Endothelial cell of umbilical vein (primary cell): ENCODE measurements at regions not wholly inside any gene's neighbourhood (a gene's known extent, or its start where the extent isn't known, plus 50 kb on each side); places are given as distances from the start of the nearest gene placed in this dataset.

Experiments used
- BruUV-seq: library from RNA; stranded (reverse); fragments of 400-500 nt; replicated peaks from 2 replicates; lab custom pipeline; 2021; lab: Mats Ljungman, UMichigan
- CTCF ChIA-PET: fragments of 300-600, 350-600 bp; sonication (Branson Sonifier 250); formaldehyde crosslinking; loops from one replicate; lab custom pipeline; 2021; ENCODE audit warnings: antibody characterized with exemption, inconsistent platforms; lab: Charles Lee
- POLR2A ChIA-PET: fragments of 300-600, 350-600 bp; sonication (Branson Sonifier 250); formaldehyde crosslinking; loops from one replicate; lab custom pipeline; 2021; ENCODE audit warnings: antibody characterized with exemption, inconsistent platforms; lab: Charles Lee
- DNase-seq: peaks from one replicate; pipeline ENCODE4 v3.0.0-alpha.2; 2011; ENCODE audit warnings: low read depth, low spot score
- FAIRE-seq: peaks from 2 replicates; lab custom pipeline; 2011; peaks lifted over from hg19 to GRCh38; lab: Jason Lieb, UNC
- H2AFZ ChIP-seq: 2 replicates; pipeline ENCODE4 v1.6.0; 2012; ENCODE audit warnings: low read depth, low read length, control low read depth, inconsistent platforms
- H3K27ac ChIP-seq: 2 replicates; pipeline ENCODE4 v1.5.1; 2011; ENCODE audit warnings: low read depth, mild to moderate bottlenecking, control low read depth, low read length, moderate library complexity; ENCODE audit not compliant: insufficient read depth
- H3K27me3 ChIP-seq, 2 experiments: 2 replicates each; pipeline versions ENCODE4 v1.6.0 to v1.6.1; 2011; ENCODE audit warnings: low read length in 2 of 2, mixed read lengths in 1 of 2; ENCODE audit not compliant: control insufficient read depth in 2 of 2, insufficient read depth in 2 of 2
- H3K36me3 ChIP-seq, 2 experiments: 2 replicates in 1 of 2; 3 replicates in 1 of 2; pipeline ENCODE4 v1.5.1; 2011; ENCODE audit warnings: low read length in 2 of 2, mild to moderate bottlenecking in 1 of 2, moderate library complexity in 1 of 2; ENCODE audit not compliant: control insufficient read depth in 2 of 2, insufficient read depth in 2 of 2; ENCODE audit errors: extremely low read depth in 1 of 2
- H3K4me1 ChIP-seq: 3 replicates; pipeline ENCODE4 v1.5.1; 2011; ENCODE audit warnings: mild to moderate bottlenecking, low read length; ENCODE audit not compliant: control insufficient read depth, insufficient read depth; ENCODE audit errors: extremely low read depth
- H3K4me2 ChIP-seq: 2 replicates; pipeline ENCODE4 v1.6.1; 2011; ENCODE audit warnings: low read length, control low read depth, mixed read lengths; ENCODE audit not compliant: insufficient read depth
- H3K4me3 ChIP-seq, 3 experiments: fragments of 200-600 bp in 1 of 3; sonication (generic), shearing (Covaris generic) in 1 of 3; replicated peaks in 1 of 3; 2 replicates each; pipeline ENCODE4 v1.5.1; 2011 to 2016; ENCODE audit warnings: control low read depth in 3 of 3, low read length in 3 of 3, mild to moderate bottlenecking in 2 of 3, inconsistent platforms in 1 of 3, low read depth in 1 of 3, moderate library complexity in 1 of 3; ENCODE audit not compliant: insufficient read depth in 1 of 3
- H3K79me2 ChIP-seq: 2 replicates; pipeline ENCODE4 v1.6.0; 2012; ENCODE audit warnings: low read length, inconsistent platforms; ENCODE audit not compliant: control insufficient read depth, insufficient read depth
- H3K9ac ChIP-seq: replicated peaks from 2 replicates; pipeline ENCODE3; 2011; ENCODE audit warnings: low read length, control low read depth; ENCODE audit not compliant: insufficient read depth; ENCODE audit errors: extremely low read depth
- H3K9me1 ChIP-seq: replicated peaks from 3 replicates; pipeline ENCODE4 v1.6.0; 2011; ENCODE audit warnings: mild to moderate bottlenecking, low read length; ENCODE audit not compliant: control insufficient read depth, insufficient read depth; ENCODE audit errors: extremely low read depth
- H3K9me3 ChIP-seq: replicated peaks from 2 replicates; pipeline ENCODE4 v1.5.1; 2012; ENCODE audit warnings: low read length, inconsistent platforms; ENCODE audit not compliant: control insufficient read depth, insufficient read depth
- H4K20me1 ChIP-seq: replicated peaks from 2 replicates; pipeline ENCODE3; 2011; ENCODE audit warnings: mild to moderate bottlenecking, low read length; ENCODE audit not compliant: control insufficient read depth, insufficient read depth; ENCODE audit errors: extremely low read depth
- EZH2 ChIP-seq: IDR thresholded peaks from 2 replicates; pipeline ENCODE4 v1.6.1; 2012; ENCODE audit warnings: borderline replicate concordance, low read depth, mild to moderate bottlenecking, moderate library complexity, low read length, inconsistent platforms; ENCODE audit not compliant: severe bottlenecking
- FOS ChIP-seq: IDR thresholded peaks from 2 replicates; pipeline ENCODE4 v1.6.1; 2011; ENCODE audit warnings: mild to moderate bottlenecking, low read length, moderate library complexity, borderline replicate concordance; ENCODE audit not compliant: insufficient read depth
- GATA2 ChIP-seq: IDR thresholded peaks from 2 replicates; pipeline ENCODE4 v1.7.0; 2011; ENCODE audit warnings: low read depth, mild to moderate bottlenecking, moderate library complexity, mixed read lengths, low read length; ENCODE audit not compliant: insufficient read length, insufficient read depth
- JUN ChIP-seq: IDR thresholded peaks from 2 replicates; pipeline ENCODE4 v1.6.1; 2011; ENCODE audit warnings: borderline replicate concordance, low read depth; ENCODE audit not compliant: insufficient read length, insufficient read depth
- MYC ChIP-seq: IDR thresholded peaks from one replicate; pipeline ENCODE4 v1.6.1; 2011; ENCODE audit warnings: mild to moderate bottlenecking, low read depth, low read length
- POLR2A ChIP-seq: IDR thresholded peaks from 2 replicates; pipeline ENCODE4 v1.6.1; 2012; ENCODE audit warnings: low read depth, mild to moderate bottlenecking, control low read depth, low read length
- POLR2AphosphoS5 ChIP-seq: IDR thresholded peaks from 2 replicates; pipeline ENCODE4 v1.6.1; 2012; ENCODE audit warnings: low read depth, mild to moderate bottlenecking, control low read depth, low read length, moderate library complexity; ENCODE audit not compliant: insufficient read depth
- dilution Hi-C: fragments of 300-500 bp; cut with MboI; formaldehyde crosslinking; loops from one replicate; pipeline ENCODE4 v1.15.0; 2019; ENCODE audit warnings: low sequenced_read_pairs; ENCODE audit not compliant: extremely low pct_ligation_motif_present
- intact Hi-C: fragments of 100-400 bp; cut with micrococcal nuclease; formaldehyde crosslinking; loops from one replicate; pipeline ENCODE4 v1.10.0; 2022
- TF ChIP-seq, protein P1 (sequence below), 2 donors: IDR thresholded peaks; 1 replicate in 1 of 2; 2 replicates in 1 of 2; pipeline ENCODE4 v1.5.1; 2011; ENCODE audit warnings: low read length in 2 of 2, mild to moderate bottlenecking in 2 of 2, moderate library complexity in 2 of 2, control low read depth in 1 of 2, inconsistent platforms in 1 of 2, low read depth in 1 of 2; ENCODE audit not compliant: insufficient read depth in 1 of 2; ENCODE audit errors: extremely low read depth in 1 of 2
- TF ChIP-seq, protein P2 (sequence below): IDR thresholded peaks from 2 replicates; pipeline ENCODE4 v1.6.1; 2011; ENCODE audit not compliant: insufficient read depth, insufficient read length

DNA sequence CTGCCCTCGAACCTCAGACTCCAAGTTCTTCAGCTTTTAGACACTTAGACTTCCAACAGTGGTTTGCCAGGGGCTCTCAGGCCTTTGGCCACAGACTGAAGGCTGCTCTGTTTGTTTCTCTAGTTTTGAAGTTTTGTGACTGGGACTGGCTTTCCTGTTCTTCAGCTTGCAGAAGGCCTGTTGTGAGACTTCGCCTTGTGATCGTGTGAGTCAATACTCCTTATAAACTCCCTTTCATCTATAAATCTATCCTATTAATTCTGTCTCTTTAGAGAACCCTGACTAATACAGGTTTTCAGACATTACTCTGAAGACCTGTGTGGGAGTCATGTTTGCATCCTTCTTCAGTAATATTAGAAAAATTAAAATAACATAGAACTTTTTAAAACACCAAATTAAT lies 289.1 kb downstream of the RMST start:
- no peak overlapping the region for H3K27ac ChIP-seq
- intact Hi-C loops (no loop called here), dilution Hi-C loops (no loop called here)
- ChIA-PET POLR2A (no interaction called here), CTCF (no interaction called here)
- H3K9ac ChIP-seq = no peak overlapping the region
- no peak overlapping the region for H3K4me3 ChIP-seq
- H3K9me3 ChIP-seq = peaks cover 1% of the 10 kb centered on the region
- no TSS peak for BruUV-seq
- no peak overlapping the region for H3K4me2 ChIP-seq
- H3K36me3 ChIP-seq = no peaks in the 10 kb centered on the region
- DNase-seq (no peak), FAIRE-seq (no peak)
- no peaks in the 10 kb centered on the region for H3K4me1 ChIP-seq
- H2AFZ ChIP-seq = no peak overlapping the region
- TF ChIP-seq, protein P1, sequence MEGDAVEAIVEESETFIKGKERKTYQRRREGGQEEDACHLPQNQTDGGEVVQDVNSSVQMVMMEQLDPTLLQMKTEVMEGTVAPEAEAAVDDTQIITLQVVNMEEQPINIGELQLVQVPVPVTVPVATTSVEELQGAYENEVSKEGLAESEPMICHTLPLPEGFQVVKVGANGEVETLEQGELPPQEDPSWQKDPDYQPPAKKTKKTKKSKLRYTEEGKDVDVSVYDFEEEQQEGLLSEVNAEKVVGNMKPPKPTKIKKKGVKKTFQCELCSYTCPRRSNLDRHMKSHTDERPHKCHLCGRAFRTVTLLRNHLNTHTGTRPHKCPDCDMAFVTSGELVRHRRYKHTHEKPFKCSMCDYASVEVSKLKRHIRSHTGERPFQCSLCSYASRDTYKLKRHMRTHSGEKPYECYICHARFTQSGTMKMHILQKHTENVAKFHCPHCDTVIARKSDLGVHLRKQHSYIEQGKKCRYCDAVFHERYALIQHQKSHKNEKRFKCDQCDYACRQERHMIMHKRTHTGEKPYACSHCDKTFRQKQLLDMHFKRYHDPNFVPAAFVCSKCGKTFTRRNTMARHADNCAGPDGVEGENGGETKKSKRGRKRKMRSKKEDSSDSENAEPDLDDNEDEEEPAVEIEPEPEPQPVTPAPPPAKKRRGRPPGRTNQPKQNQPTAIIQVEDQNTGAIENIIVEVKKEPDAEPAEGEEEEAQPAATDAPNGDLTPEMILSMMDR (IDR thresholded peaks at IDR 0.05; ENCODE audit: extremely low read depth in 1 of 2, insufficient read depth in 1 of 2, low read depth in 1 of 2, low read length in 2 of 2) = no peak
- TF ChIP-seq MYC = no peak
- TF ChIP-seq POLR2A = no peak
- TF ChIP-seq, protein P2, sequence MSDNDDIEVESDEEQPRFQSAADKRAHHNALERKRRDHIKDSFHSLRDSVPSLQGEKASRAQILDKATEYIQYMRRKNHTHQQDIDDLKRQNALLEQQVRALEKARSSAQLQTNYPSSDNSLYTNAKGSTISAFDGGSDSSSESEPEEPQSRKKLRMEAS = no peak
- no peak for TF ChIP-seq EZH2
- no peak for TF ChIP-seq POLR2AphosphoS5
- no peak for TF ChIP-seq FOS
- TF ChIP-seq GATA2 = no peak
- TF ChIP-seq JUN = no peak
- H3K9me1 ChIP-seq = no peaks in the 10 kb centered on the region
- H3K27me3 ChIP-seq = no peaks in the 10 kb centered on the region
- H4K20me1 ChIP-seq = no peaks in the 10 kb centered on the region
- H3K79me2 ChIP-seq = no peaks in the 10 kb centered on the region
